ENCODE measurements at regions not wholly inside any gene's neighbourhood (a gene's known extent, or its start where the extent isn't known, plus 50 kb on each side); places are given as distances from the start of the nearest gene placed in this dataset.
"Not testable (repeated sequence)": the region's sequence is repeated elsewhere in the genome, so short reads cannot be mapped to it uniquely, and the experiment has no call there.

DNA sequence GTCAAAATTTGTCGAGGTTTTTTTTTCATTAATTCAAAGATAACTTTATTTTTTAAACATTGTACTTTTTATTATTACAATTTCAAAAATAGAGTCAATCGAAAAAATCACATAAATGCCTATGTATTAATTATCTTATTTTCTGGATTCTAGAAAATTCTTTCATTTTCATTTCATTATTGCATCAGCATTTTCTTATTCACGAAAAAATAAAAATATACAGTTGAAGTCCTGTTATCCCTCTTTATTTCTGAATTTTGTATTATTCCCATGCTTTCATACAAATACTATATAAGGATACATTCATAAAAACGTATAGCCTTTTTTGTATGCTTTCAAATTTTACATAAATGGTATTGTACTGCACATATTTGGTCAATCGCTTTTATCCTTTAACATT lies 681.0 kb upstream of the USP24 start:
- DNase-seq = no peak

DNA sequence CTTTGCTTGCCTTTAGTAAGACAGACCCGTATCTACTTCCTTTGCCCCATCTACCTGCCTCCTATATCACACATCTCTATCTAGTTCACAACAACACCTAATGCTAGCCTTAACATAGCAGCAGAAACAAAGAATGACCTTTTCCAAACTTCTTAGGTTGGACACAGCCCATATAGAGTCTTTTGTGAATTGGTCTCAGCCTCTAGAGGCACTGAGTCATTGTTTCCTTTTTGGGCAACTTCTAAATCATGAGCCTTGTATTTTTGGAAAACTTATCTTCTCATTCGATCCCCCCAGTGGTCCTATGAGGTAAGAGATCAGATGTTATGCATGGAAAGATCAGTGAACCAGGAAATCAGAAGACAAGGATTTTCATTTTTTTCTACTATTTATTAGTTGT lies 679.4 kb upstream of the USP24 start:
- no peak for DNase-seq

DNA sequence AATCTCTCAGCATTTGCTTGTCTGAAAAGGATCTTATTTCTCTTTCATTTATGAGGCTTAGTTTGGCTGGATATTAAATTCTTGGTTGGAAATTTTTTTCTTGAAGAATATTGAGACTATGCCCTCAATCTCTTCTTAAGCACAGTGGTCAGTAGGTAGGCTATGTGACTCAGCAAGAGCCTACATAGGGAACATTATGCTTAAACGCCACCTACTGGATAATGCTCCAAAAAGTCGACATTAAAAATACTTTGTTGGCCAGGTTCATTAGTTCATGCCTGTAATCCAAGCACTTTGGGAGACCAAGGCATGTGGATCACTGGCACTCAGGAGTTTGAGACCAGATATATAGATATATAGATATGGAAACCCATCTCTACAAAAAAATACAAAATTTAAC lies 678.0 kb upstream of the USP24 start:
- DNase-seq = no peak

DNA sequence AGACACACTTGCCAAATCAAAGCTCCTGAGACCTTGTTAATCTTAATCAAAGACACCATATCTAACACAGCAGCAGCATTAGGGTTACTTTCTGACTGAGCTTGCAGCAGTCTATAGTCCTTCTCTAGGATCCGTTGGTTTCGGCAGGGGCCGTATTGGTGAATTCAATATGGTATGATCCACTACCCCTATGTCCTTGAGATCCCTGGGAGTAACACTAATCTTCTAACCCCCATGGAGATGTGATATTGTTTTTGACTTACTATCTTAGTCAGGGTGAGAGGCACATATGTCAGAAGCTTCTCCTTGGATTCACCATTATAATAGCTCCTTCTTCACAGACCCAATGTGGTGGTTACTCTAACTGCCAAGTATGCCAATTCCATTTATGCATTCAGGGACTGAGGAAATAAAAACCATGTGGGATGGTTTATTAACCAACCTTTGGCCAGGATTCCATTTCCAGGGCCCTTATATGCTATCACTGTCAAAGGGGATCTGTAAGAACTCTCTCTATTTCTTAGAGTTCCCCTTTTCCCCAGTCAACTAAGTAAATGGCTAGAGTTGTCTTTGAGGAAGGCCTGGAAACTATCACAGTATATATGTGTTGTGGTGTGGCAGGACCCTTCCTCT lies 673.6 kb upstream of the USP24 start:
- DNase-seq = no peak

DNA sequence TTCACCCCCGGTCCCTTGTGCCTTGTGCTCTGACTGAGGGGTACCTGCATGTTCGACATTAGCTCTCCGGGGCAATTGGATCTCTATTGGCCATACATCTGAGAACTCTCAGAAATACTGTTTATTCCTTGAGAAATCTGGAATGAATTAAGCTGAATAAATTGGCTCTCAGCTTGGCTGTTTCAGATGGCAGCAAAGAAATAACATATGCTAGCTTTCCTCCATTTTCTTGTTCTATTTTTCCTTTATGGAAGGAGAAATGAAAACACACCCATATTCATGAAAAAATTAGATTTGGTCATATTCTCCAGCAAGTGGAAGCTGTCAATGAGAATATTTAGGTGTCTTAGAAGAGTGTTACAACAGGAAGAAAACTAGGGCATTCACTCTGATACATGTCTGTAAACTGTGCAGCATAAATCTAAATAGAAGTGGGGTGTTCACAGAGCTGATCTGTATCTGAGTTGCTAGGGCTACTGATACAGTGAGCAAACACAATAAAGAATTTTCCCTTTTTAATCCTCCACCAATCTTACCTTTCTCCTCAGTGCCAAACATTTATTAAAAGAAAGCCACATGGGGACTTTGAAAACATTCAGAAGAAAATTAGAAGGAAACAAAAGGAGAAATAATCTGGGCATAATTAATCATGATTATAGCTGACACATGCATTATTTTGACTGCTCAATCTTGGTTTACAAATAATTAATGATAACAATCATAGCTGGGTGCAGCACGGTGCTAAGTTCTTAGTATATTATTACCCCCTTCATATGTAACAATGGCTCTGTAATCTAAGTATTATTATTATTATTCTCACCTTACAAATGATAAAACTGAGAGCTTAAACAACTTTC lies 671.9 kb upstream of the USP24 start:
- no peak for DNase-seq

DNA sequence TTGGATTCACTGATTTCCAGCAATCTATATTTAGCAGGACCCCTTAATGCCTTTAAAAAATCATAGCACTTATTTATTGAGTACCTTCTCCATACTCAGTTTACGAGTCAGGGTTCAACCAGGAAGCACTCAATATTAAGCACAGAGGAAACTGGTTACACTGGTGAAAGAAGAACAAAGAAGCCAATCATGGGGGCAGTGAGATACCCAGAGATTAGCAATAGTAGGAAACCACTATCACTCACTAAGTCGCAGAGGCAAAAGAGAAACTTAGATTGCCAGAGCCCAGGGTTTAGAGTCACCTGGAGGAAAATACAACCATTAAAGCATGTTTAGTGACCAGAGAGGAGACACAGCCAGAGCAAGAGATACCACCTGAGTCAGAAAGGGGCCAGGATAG lies 670.5 kb upstream of the USP24 start:
- no peak for DNase-seq

DNA sequence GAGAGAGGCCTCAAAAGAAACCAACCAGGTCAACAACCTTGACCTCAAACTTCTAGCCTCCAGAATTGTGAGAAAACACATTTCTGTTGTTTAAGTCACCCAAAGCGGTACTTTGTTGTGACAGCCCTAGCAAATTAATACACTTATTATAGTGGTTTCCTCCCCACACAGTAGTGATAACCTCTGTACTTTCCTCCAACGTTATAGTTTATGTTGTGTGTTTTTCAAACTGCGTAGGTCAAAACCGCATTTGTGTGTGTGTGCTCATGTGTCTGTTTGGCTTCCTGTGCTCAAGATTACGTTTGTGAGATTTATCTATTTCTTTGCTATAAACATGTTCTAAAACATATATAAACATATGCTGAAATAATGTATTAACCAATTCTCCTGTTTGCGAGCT lies 667.8 kb upstream of the USP24 start:
- no peak for DNase-seq

DNA sequence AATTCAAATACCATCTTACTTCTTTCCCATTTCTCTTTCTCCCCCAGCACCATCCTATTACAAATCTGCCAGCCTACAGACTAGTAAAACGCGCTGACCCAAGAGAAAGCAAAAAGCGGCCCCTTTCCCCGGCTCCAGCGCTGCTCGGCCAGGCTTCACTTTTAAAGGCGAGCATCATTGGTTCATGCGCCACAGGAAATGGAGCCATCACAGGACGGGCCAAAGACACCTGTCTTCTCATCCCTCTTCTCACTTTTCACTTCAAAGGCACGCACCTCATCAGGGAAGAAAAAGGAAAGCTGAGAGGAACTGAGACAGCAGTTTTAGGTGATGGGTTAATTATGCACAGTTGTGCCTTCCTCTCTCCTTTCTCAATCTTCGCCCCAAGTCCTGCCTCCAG lies 664.2 kb upstream of the USP24 start:
- no peak for DNase-seq

DNA sequence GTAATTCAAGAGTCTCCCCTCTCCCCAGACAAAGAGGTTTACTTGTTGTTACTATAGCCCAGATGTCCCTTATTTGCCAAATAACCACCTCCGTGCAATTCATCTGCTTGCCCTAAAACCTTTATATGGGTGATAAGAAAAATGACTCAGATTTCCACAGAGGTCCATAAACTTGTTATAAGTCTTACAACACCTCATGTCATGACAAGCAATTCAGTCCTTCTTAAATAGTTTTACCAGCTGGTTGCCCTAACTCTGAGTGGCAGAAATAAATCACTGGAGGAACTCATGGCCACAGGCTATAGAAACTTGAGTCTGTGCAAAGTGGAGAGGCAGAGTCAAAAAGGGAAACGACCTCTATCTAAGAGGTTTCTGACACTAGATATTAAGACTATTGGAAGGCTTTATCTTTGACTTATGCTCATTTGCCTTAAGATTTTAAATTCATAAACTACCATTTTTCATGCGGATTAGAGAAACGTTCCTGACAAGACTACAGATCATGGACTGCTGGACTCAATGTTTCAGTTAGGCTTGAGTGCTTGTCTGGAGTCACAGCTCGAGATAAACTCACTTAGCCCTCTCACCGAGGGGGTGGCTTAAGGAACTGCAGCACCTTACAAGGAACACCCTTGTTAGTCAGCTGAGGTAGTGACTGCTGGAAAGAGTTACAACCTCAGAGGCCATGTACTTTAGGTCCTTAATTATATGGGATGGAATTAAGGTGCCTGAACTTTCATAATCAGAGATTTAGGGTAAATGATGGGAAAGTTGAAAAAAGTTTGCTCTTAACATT lies 662.5 kb upstream of the USP24 start:
- DNase-seq = no peak

DNA sequence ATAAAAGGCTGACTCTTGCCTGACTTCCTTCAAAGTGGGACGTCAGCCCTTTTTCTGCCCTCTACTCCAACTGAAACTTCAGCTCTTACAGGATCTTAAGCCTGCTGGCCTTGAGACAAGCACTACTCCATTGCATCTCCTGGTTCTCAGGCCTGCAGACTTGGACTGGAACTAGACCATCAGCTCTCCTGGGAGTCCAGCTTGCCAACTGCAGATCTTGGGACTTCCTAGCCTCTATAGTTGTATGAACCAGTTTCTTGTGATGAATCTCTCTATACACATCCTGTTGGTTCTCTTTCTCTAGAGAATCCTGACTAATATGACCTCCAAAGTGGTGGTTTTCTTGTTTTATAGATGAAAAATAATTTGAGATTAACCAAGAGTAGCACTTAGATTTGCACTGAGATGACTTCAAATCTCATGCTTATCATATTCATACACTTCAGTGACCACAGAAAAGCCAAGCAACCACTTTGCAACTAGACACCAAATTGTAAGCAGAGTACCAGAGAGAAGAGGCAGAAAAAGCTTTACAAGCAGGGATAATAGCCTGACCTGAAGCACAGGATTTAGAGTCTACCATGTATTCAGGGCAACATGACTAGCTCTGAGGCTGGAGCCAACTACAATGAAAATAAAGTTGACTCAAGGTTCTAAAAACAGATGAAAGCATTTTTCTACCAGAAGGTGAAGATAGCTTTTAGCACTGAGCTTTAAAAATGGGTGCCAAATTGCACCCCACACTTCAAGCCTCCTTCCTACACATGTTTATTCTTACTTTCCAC lies 661.3 kb upstream of the USP24 start:
- no peak for DNase-seq

DNA sequence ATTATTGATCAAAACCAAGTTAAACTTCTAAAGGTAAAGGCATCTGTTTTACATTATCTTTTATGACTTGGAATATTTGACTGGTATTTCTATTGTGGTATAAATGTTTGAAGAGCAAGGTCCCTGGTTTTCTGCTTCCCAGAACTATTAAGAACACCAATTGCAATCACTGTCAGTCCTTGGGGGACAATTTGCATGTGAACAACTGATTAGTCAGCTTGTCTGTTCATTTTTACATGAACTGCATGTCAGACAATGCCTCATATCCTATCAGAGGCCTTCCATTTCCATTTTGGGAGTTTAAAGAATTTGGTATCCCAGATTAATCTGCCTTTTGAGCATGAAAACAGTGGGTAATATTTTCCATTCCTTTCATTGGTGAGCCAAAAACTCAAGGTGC lies 654.9 kb upstream of the USP24 start:
- DNase-seq = no peak

DNA sequence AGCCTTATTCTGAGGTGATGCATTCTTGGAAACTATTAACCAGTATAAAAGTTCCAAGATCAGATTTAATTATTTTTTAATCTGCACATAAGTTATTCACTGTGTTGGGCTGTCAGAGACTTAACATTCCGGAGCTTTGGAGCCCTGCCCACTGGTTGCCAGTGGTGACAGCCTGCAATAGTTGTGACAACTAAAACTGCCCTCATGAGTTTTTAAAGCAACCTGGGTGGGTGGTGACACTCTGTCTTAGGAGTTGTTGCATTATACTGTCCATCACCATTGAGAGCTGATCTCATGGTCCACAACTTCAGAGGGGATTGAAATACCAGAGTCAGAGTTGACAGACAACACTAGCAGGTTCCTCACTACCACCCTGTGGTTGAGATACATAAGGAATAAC lies 653.9 kb upstream of the USP24 start:
- peak; percentile 90 for DNase-seq

DNA sequence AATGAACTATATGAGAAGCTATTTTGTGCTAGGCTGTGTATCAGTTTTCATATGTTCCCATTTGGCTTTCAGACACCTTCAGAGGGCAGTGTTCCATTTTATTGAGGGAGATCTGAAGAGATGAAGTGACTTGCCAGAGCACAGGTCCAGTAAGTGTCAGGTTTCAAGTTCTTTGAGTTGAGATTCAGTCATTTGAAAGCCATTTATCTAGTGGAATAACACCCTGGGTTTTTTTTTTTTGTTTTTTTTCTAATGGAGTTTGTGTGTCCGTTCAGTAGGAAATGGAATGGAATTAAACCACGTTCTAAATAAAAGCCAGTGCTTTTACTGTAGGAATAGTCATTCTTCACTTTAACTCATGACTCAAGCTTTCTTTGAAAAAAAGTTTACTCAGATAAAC lies 652.9 kb upstream of the USP24 start:
- peak; percentile 29 for DNase-seq

DNA sequence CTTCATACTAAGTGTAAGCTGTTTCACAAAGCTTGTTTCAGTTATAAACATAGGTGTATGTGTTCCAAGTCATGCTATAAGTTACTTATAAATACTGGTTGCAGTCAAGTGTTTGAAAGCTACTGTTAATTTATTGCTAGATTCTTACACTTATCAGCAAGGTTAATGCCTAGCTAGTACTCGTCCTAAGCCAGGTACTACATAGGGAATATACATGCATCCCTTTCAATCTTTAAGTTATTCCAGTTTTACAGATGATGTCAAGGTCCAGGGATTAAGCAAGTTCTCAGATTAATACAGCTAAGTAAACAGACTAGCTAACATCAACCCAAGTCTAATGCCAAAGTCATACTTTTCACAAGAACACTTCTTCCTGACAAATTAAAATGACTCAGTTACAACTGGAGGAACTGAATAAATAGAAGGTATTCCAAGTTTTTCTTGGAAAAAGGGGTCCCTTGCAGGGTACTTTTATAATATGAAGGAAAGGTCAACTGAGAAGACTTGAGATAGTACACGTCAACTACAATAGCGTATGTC lies 652.2 kb upstream of the USP24 start:
- DNase-seq = no peak

DNA sequence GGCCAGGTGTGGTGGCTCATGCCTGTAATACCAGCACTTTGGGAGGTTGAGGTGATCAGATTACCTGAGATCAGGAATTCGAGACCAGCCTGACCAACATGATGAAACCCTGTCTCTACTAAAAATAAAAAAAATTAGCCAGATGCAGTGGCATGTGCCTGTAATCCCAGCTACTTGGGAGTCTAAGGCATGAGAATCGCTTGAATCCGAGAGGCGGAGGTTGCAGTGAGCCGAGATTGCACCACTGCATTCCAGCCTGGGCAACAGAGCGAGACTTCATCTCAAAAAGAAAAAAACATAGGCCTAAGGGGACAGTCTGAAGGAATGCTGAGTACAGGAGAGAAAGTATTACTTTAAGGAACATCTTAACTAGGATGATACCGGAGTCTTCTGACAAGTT lies 650.6 kb upstream of the USP24 start:
- not testable (repeated sequence) for DNase-seq

DNA sequence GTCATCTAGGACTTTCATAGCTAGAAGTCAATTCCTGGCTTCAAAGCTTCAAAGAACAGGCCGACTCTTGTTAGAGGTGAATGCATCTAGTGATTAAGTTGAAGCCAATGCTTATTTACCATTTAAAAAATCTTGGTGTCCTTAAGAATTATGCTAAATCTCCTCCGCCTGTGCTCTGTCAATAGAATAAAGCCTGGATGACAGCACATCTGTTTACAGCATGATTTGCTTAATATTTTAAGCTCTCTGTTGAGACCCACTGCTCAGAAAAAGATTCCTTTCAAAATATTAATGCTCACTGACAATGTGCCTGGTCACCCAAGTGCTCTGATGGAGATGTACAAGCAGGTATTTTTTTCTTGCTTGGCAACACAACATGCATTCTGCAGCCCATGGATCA lies 649.1 kb upstream of the USP24 start:
- DNase-seq = no peak

DNA sequence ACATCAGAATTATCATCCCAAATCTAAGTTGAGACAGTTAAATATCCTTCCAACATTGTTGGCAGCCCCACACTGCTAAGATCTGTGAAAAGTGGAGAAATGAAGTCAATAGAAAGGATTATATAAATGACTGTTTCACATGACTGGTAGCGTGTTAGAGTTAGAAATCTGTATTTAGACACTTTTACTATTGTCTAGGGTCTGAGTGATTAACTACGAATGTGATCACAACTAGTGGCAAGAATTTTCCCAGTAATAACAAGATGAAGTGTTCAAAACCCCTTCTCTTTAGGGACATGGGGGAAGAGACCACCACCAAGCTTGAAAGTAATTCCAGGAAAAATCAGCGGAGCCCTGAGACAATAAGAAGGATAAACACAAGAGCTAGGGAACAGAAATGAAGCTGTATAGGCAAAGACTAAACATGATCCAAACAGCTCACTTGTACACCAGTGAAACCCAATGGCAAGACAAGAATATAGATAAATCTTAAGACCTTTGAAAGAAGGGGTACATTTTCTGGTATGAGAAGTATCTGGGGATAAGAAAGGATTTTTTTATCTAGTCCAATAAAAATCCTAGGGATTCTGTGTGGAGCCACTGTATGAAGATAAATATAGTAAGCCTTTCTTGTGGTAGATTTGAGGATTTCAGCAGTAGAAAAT lies 646.6 kb upstream of the USP24 start:
- DNase-seq = no peak

DNA sequence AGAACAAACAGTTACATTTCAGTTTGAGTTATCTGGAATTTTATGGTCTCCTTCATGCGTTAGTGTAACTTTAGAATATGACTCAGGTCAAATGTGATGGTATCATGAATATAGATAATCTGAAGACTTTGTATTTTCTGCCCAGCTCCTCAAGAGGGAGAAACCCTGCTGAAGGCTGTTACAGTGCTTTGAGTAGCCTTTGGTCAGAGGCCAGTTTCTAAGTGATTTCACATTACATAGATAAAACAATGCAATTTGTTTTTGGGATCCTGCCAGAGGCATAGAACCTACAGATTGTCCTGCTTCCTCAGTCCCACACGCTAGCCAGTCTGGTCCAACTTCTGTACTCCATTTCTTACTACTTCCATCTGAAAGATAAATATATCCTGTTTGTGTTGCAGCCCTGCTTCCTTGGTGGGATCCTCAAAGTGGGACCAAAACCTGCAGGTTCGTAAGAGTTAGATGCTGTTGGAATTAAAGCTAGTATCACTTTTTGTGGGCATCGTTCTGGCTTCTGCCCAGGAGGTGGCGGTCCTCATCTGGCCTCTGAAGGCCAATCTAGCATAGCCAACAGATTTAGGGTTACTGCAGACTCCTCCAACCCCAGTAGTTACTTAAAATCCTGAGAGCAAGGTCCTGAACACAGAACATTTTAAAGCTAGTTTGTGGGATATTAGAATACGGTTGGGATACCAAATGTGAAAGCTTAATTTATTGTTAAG lies 645.8 kb upstream of the USP24 start:
- no peak for DNase-seq

DNA sequence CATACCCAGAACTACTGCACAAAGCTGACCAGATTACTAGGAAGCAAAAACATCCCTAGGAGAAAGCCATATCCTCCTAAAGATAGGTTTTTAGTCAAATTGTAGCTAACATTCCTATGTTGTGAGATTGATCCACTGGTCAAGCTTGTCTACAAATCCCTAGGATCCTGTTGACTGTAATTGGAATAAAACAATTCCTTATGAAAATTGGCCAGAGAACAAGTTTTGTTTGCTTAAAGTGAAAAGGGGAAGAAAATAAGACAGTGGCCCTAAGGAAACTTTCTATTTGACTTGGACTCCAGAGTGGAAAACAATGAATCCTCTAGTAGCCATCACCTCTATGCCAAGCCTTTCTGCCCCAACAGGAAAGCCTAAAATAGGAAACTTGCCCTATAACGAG lies 645.2 kb upstream of the USP24 start:
- DNase-seq = no peak

DNA sequence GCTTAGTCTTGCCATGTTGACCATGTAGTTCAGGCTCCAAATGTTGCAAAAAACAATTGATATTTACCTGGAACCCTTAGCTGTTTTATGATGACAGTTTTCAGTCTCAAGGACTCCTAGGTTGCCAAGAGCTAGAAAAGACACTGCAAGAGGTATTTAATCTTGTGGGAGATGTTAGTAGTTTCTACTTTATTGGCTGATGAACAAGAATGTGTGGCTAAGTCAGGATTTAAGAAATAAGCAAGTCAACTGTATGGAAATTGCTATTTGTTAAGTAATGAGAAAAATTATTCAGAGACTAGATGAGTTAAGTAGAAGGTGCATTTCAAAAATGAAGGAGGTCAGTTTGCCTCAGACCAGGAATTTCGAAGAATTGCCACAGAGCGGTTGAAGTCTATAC lies 639.7 kb upstream of the USP24 start:
- no peak for DNase-seq

DNA sequence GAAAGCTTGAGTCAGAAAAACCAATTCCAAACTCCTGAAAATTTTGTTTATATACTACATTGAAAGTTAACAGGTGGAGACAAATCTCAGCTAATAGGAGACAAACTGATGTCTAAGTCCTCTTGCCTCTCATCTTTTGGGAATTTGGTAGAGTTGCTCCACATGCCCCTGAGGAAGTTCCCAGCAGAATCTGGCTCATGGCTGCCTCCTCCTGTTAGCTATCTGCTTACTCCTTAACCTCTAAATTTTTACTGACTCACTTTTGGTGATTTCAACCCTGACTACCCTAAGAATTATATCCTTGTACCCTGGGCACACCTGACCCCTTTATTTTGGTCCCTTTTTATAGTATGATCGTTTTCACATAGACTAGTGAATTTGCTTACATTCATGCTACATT lies 633.7 kb upstream of the USP24 start:
- no peak for DNase-seq

DNA sequence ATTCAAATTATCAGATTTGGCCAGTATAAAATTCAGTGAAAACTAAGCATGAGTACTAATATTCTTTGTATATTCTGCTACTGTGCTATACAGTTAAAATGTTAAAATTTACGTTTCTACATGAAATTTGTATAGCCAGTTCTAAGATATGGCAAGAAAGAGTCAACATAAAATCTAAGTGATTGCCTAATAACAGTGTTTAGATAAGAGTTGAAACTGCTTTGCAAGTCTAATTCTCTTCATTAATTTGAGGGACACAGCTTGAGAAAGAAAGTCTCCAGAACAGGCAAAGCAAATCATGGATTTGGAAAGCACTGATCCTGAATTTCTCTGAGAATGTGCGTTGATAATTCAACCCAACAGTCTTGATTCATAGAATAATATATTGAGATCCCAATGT lies 630.9 kb upstream of the USP24 start:
- DNase-seq = no peak

Measured in SHP77 treated with DMSO at 0.1 percent for 48 hours (cell line).